Endothelial cell of umbilical vein (primary cell): ENCODE measurements at regions not wholly inside any gene's neighbourhood (a gene's known extent, or its start where the extent isn't known, plus 50 kb on each side); places are given as distances from the start of the nearest gene placed in this dataset.

Experiments used
- BruUV-seq: library from RNA; stranded (reverse); fragments of 400-500 nt; replicated peaks from 2 replicates; lab custom pipeline; 2021; lab: Mats Ljungman, UMichigan
- CTCF ChIA-PET: fragments of 300-600, 350-600 bp; sonication (Branson Sonifier 250); formaldehyde crosslinking; loops from one replicate; lab custom pipeline; 2021; ENCODE audit warnings: antibody characterized with exemption, inconsistent platforms; lab: Charles Lee
- POLR2A ChIA-PET: fragments of 300-600, 350-600 bp; sonication (Branson Sonifier 250); formaldehyde crosslinking; loops from one replicate; lab custom pipeline; 2021; ENCODE audit warnings: antibody characterized with exemption, inconsistent platforms; lab: Charles Lee
- DNase-seq: peaks from one replicate; pipeline ENCODE4 v3.0.0-alpha.2; 2011; ENCODE audit warnings: low read depth, low spot score
- FAIRE-seq: peaks from 2 replicates; lab custom pipeline; 2011; peaks lifted over from hg19 to GRCh38; lab: Jason Lieb, UNC
- H2AFZ ChIP-seq: 2 replicates; pipeline ENCODE4 v1.6.0; 2012; ENCODE audit warnings: low read depth, low read length, control low read depth, inconsistent platforms
- H3K27ac ChIP-seq: 2 replicates; pipeline ENCODE4 v1.5.1; 2011; ENCODE audit warnings: low read depth, mild to moderate bottlenecking, control low read depth, low read length, moderate library complexity; ENCODE audit not compliant: insufficient read depth
- H3K27me3 ChIP-seq, 2 experiments: 2 replicates each; pipeline versions ENCODE4 v1.6.0 to v1.6.1; 2011; ENCODE audit warnings: low read length in 2 of 2, mixed read lengths in 1 of 2; ENCODE audit not compliant: control insufficient read depth in 2 of 2, insufficient read depth in 2 of 2
- H3K36me3 ChIP-seq, 2 experiments: 2 replicates in 1 of 2; 3 replicates in 1 of 2; pipeline ENCODE4 v1.5.1; 2011; ENCODE audit warnings: low read length in 2 of 2, mild to moderate bottlenecking in 1 of 2, moderate library complexity in 1 of 2; ENCODE audit not compliant: control insufficient read depth in 2 of 2, insufficient read depth in 2 of 2; ENCODE audit errors: extremely low read depth in 1 of 2
- H3K4me1 ChIP-seq: 3 replicates; pipeline ENCODE4 v1.5.1; 2011; ENCODE audit warnings: mild to moderate bottlenecking, low read length; ENCODE audit not compliant: control insufficient read depth, insufficient read depth; ENCODE audit errors: extremely low read depth
- H3K4me2 ChIP-seq: 2 replicates; pipeline ENCODE4 v1.6.1; 2011; ENCODE audit warnings: low read length, control low read depth, mixed read lengths; ENCODE audit not compliant: insufficient read depth
- H3K4me3 ChIP-seq, 3 experiments: fragments of 200-600 bp in 1 of 3; sonication (generic), shearing (Covaris generic) in 1 of 3; replicated peaks in 1 of 3; 2 replicates each; pipeline ENCODE4 v1.5.1; 2011 to 2016; ENCODE audit warnings: control low read depth in 3 of 3, low read length in 3 of 3, mild to moderate bottlenecking in 2 of 3, inconsistent platforms in 1 of 3, low read depth in 1 of 3, moderate library complexity in 1 of 3; ENCODE audit not compliant: insufficient read depth in 1 of 3
- H3K79me2 ChIP-seq: 2 replicates; pipeline ENCODE4 v1.6.0; 2012; ENCODE audit warnings: low read length, inconsistent platforms; ENCODE audit not compliant: control insufficient read depth, insufficient read depth
- H3K9ac ChIP-seq: replicated peaks from 2 replicates; pipeline ENCODE3; 2011; ENCODE audit warnings: low read length, control low read depth; ENCODE audit not compliant: insufficient read depth; ENCODE audit errors: extremely low read depth
- H3K9me1 ChIP-seq: replicated peaks from 3 replicates; pipeline ENCODE4 v1.6.0; 2011; ENCODE audit warnings: mild to moderate bottlenecking, low read length; ENCODE audit not compliant: control insufficient read depth, insufficient read depth; ENCODE audit errors: extremely low read depth
- H3K9me3 ChIP-seq: replicated peaks from 2 replicates; pipeline ENCODE4 v1.5.1; 2012; ENCODE audit warnings: low read length, inconsistent platforms; ENCODE audit not compliant: control insufficient read depth, insufficient read depth
- H4K20me1 ChIP-seq: replicated peaks from 2 replicates; pipeline ENCODE3; 2011; ENCODE audit warnings: mild to moderate bottlenecking, low read length; ENCODE audit not compliant: control insufficient read depth, insufficient read depth; ENCODE audit errors: extremely low read depth
- CTCF ChIP-seq, 2 donors: IDR thresholded peaks; 1 replicate in 1 of 2; 2 replicates in 1 of 2; pipeline ENCODE4 v1.5.1; 2011; ENCODE audit warnings: low read length in 2 of 2, mild to moderate bottlenecking in 2 of 2, moderate library complexity in 2 of 2, control low read depth in 1 of 2, inconsistent platforms in 1 of 2, low read depth in 1 of 2; ENCODE audit not compliant: insufficient read depth in 1 of 2; ENCODE audit errors: extremely low read depth in 1 of 2
- EZH2 ChIP-seq: IDR thresholded peaks from 2 replicates; pipeline ENCODE4 v1.6.1; 2012; ENCODE audit warnings: borderline replicate concordance, low read depth, mild to moderate bottlenecking, moderate library complexity, low read length, inconsistent platforms; ENCODE audit not compliant: severe bottlenecking
- FOS ChIP-seq: IDR thresholded peaks from 2 replicates; pipeline ENCODE4 v1.6.1; 2011; ENCODE audit warnings: mild to moderate bottlenecking, low read length, moderate library complexity, borderline replicate concordance; ENCODE audit not compliant: insufficient read depth
- GATA2 ChIP-seq: IDR thresholded peaks from 2 replicates; pipeline ENCODE4 v1.7.0; 2011; ENCODE audit warnings: low read depth, mild to moderate bottlenecking, moderate library complexity, mixed read lengths, low read length; ENCODE audit not compliant: insufficient read length, insufficient read depth
- JUN ChIP-seq: IDR thresholded peaks from 2 replicates; pipeline ENCODE4 v1.6.1; 2011; ENCODE audit warnings: borderline replicate concordance, low read depth; ENCODE audit not compliant: insufficient read length, insufficient read depth
- MYC ChIP-seq: IDR thresholded peaks from one replicate; pipeline ENCODE4 v1.6.1; 2011; ENCODE audit warnings: mild to moderate bottlenecking, low read depth, low read length
- POLR2A ChIP-seq: IDR thresholded peaks from 2 replicates; pipeline ENCODE4 v1.6.1; 2012; ENCODE audit warnings: low read depth, mild to moderate bottlenecking, control low read depth, low read length
- POLR2AphosphoS5 ChIP-seq: IDR thresholded peaks from 2 replicates; pipeline ENCODE4 v1.6.1; 2012; ENCODE audit warnings: low read depth, mild to moderate bottlenecking, control low read depth, low read length, moderate library complexity; ENCODE audit not compliant: insufficient read depth
- dilution Hi-C: fragments of 300-500 bp; cut with MboI; formaldehyde crosslinking; loops from one replicate; pipeline ENCODE4 v1.15.0; 2019; ENCODE audit warnings: low sequenced_read_pairs; ENCODE audit not compliant: extremely low pct_ligation_motif_present
- intact Hi-C: fragments of 100-400 bp; cut with micrococcal nuclease; formaldehyde crosslinking; loops from one replicate; pipeline ENCODE4 v1.10.0; 2022
- TF ChIP-seq, protein P1 (sequence below): IDR thresholded peaks from 2 replicates; pipeline ENCODE4 v1.6.1; 2011; ENCODE audit not compliant: insufficient read depth, insufficient read length

- TF ChIP-seq EZH2: no peak
- TF ChIP-seq GATA2: no peak
- TF ChIP-seq CTCF (IDR thresholded peaks at IDR 0.05; ENCODE audit: extremely low read depth in 1 of 2, insufficient read depth in 1 of 2, low read depth in 1 of 2, low read length in 2 of 2): no peak
- no peak for DNase-seq
- intact Hi-C loops (no loop called here), dilution Hi-C loops (no loop called here)
- no peak for FAIRE-seq
- Histone ChIP-seq H3K4me2 (no peak overlapping the region), H3K9me1 (no peaks in the 10 kb centered on the region), H3K9ac (no peak overlapping the region), H3K36me3 (no peaks in the 10 kb centered on the region), H3K9me3 (no peaks in the 10 kb centered on the region), H3K27ac (no peak overlapping the region), H3K4me3 (no peak overlapping the region), H3K27me3 (peaks cover 1% of the 10 kb centered on the region in 2 experiments), H3K4me1 (peaks cover 27% of the 10 kb centered on the region), H4K20me1 (no peaks in the 10 kb centered on the region), H3K79me2 (no peaks in the 10 kb centered on the region), H2AFZ (no peak overlapping the region)
- BruUV-seq: no TSS peak
- POLR2A ChIA-PET: no interaction called here
- CTCF ChIA-PET: interaction anchor here (1.3 kb wide), 1 partner anchor 151 kb away, joined by 3 read pairs; no protein-coding TSS in a partner anchor
These were observed 59.7 kb upstream of the MAPRE2 start for GRCh38 chr18:34981487-34981886.

DNA sequence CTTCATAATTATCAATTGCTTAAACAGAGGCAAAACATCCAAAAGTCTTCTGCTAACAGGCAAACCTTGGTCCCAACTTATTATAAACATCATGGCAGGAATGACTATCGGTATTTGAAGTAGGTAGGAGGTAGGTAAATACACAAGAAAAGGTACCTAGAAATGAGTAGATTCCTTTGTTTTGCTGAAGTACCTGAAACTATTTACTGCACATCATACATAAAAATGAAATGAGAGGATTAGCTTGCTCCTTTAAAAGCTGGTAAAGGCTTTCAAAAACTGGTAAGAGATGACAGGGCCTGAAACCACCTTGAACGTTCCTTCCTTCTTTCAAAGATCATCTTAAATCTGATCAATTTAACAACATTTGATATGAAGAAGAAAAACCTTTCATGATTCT lies 55.2 kb upstream of the MAPRE2 start:
- intact Hi-C loops (no loop called here), dilution Hi-C loops (no loop called here)
- TF ChIP-seq POLR2AphosphoS5: no peak
- TF ChIP-seq POLR2A: no peak
- no peak for TF ChIP-seq FOS
- no peak for TF ChIP-seq CTCF (IDR thresholded peaks at IDR 0.05; ENCODE audit: extremely low read depth in 1 of 2, insufficient read depth in 1 of 2, low read depth in 1 of 2, low read length in 2 of 2)
- TF ChIP-seq JUN: no peak
- TF ChIP-seq, protein P1, sequence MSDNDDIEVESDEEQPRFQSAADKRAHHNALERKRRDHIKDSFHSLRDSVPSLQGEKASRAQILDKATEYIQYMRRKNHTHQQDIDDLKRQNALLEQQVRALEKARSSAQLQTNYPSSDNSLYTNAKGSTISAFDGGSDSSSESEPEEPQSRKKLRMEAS: no peak
- no peak for TF ChIP-seq GATA2
- no peak for TF ChIP-seq MYC
- no peak for TF ChIP-seq EZH2
- H3K36me3 ChIP-seq: no peaks in the 10 kb centered on the region
- DNase-seq: no peak
- H3K27me3 ChIP-seq: peaks cover 2 to 9% of the 10 kb centered on the region in 2 experiments
- H3K9ac ChIP-seq: no peak overlapping the region
- H3K9me1 ChIP-seq: peaks cover 2% of the 10 kb centered on the region
- no peak for FAIRE-seq
- no peaks in the 10 kb centered on the region for H3K9me3 ChIP-seq
- ChIA-PET CTCF (interaction anchor here (1.1 kb wide), 1 partner anchor 15 kb away, joined by 3 read pairs; no protein-coding TSS in a partner anchor), POLR2A (no interaction called here)
- no peaks in the 10 kb centered on the region for H3K79me2 ChIP-seq
- no peak overlapping the region for H3K4me3 ChIP-seq
- no TSS peak for BruUV-seq
- H3K4me1 ChIP-seq: no peaks in the 10 kb centered on the region
- H2AFZ ChIP-seq: no peak overlapping the region
- no peak overlapping the region for H3K4me2 ChIP-seq
- no peaks in the 10 kb centered on the region for H4K20me1 ChIP-seq
- H3K27ac ChIP-seq: no peak overlapping the region
